ENCODE measurements at regions not wholly inside any gene's neighbourhood (a gene's known extent, or its start where the extent isn't known, plus 50 kb on each side); places are given as distances from the start of the nearest gene placed in this dataset.

DNA sequence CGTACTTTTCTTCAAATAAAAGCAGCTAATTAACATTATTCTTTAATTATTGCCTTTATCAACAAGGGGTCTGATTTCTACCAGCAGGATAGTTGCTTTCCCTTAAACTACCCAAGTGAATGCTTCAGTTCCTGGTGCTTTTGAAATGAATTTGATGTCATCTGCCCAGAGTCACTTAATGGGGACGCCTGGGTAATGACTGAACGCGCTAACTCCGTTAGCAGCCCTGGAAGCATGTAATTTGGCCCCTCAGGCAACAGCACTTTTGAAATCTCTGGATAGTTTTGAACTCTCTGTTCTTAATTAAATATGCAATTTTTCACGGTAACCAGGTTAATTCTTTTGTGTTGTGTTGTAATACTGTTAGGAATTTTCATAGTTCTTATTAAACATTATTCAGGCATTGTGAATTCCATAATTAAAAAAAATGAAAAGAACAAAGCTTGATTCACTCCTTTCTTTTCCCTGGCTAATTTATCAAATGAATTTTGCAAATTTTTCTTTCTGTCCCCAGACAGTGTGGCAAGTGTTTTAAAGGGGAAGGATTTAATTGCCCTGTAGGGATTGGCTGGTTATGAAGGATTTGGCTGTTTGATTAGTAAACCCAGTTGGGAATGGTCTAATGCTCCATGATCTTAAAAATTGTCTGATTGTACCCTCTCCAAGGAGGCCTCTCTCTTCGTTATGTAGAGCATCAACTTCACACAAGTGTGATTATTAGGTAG is 137.5 kb upstream of the MYL2 start:
- DNase-seq (ENCODE audit: extremely low read depth, low read depth), result no peak

DNA sequence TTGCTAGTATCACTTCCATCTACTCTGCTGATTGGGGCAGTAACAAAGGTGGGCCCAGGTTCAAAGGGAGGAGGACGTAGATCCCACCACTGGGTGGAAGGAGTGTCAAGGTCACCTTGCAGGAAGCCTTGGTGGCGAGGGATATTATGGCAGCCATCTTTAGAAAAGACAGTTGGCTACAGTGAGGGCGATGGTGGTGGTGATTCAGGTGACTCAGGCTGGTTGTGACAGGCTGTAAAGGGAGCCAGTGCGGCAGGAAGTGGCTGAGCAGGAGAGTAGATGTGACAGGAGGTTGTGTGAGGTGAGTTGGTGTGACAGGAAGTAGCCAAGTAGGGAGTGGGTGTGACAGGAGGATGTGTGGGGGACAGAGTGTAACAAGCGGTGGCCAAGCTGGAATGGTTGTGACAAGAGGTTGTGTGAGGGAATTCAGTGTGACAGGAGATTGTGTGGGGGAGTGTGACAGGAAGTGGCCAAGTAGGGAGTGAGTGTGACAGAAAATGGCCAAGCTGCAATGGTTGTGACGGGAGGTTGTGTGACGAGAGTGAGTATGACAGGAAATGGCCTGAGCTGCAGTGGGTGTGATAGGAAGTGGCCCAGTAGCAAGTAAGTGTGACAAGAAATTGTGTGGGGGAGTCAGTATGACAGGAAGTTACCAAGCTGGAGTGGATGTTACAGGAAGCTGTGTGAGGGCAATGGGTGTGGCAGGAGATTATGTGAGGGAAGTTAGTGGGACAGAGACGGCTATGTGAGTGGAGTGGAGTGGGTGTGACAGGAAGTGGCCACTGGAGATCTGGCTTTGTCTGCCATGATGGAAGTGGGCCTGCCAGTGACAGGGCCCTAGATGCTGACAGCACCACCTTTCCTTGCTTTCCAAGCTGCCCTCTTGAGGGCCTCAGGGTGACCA is 136.5 kb upstream of the MYL2 start:
- peak; percentile 45 for DNase-seq (ENCODE audit: extremely low read depth, low read depth)

DNA sequence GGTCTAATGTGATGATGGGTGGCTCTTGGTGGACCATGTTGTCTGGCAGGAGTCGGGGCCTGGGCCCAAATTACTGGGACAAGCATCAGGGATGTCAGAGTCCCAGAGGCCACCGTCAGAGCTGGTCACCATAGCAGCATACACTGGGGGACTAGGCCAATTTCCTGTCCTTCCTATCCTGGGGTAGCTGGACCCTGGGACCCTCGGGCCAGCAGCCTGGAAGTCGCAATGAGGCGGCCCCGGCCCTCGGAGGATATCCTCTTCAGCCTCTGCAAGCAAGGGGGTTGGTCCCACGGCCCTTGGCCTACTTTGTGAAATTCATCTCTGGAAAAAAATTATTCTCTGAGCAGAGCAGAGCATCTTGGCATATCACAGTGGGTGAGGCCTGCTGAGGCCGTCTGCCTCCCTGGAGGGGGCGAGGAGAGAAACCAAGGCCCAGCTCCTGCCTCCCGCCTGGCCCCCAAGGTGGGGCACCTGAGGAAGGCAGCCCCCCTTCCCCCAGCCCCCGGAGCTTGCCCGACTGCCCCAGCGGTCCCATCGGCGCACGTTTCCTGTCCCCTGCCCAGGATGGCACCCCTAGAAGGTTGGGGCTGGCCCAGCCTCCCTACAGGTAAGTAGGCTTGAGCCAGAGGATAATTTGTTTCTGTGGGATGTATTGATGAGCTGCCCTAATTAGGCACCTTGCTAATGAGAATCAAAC is 135.0 kb upstream of the MYL2 start:
- DNase-seq (ENCODE audit: extremely low read depth, low read depth), result no peak

DNA sequence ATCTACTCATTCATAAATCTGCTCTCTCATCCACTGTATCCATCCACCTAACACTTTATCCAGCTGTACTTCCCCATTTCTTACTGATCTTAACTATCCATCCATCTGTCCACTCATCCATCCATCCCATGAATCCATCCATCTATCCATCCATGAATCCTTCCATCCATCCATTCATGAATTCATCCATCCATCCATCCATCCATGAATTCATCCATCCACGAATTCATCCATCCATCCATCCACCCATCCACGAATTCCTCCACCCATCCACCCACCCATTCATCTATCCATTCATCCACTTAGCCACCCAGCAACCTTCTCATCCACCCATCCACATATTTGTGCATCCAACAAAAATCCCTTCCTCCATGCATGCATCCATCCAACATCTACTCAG is 128.6 kb upstream of the MYL2 start:
- DNase-seq (ENCODE audit: extremely low read depth, low read depth), result no peak

DNA sequence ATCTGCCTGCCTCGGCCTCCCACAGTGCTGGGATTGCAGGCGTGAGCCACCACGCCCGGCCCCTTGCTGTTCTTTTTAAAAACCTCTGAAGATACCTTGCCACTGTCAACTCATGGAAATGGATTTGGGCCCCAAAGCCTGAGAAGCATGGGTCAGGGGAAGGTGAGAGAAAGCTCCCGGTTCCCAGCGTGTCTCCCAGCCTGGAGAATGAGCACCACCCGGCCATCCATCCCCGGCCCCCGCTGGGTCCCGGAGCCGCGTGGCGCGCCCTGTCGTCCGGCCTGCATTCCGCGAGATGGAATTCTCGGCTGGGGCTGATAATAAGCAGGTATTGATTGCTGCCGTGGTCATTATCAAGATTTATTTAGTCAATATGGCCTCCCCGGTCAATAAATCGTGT is 126.5 kb upstream of the MYL2 start:
- no peak for DNase-seq (ENCODE audit: extremely low read depth, low read depth)

DNA sequence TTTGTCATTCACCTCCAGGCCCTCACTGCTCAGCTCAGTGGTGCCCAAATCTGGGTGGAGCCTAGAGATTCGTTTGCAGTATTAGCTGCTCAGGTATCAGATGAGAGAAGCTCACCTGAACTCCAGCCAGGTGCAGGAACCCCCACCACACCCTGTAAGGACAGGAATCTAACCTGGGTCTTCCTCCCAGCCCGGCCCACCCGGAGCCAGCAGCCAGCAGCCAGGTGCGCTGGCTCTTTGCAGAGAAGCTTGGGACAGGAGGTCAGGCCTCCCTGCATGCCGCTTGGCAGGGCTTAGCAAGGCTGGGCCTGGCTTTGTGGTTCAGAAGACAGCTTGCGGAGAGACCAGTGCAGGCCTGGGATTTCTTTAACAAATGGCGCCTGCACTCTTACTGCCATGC is 125.6 kb upstream of the MYL2 start:
- no peak for DNase-seq (ENCODE audit: extremely low read depth, low read depth)

DNA sequence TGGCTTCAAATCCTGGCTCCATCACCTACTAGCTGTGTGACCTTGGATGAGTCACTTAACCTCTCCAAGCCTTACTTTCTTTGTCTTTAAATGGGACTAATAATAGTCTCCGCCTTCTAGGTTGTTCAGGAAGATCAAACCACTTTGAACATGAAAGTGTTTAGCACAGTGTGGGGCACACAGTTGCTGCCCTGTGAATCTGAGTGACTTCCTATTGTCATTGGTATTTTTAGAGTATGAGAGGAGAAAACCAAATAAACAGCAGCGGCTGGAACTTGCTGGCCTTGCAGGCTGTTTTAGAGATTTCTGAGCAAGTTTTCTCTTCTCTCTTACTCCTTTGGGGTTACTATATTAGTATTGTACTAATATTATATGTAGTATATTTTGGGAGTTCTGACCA is 120.7 kb upstream of the MYL2 start:
- DNase-seq (ENCODE audit: extremely low read depth, low read depth), result no peak

DNA sequence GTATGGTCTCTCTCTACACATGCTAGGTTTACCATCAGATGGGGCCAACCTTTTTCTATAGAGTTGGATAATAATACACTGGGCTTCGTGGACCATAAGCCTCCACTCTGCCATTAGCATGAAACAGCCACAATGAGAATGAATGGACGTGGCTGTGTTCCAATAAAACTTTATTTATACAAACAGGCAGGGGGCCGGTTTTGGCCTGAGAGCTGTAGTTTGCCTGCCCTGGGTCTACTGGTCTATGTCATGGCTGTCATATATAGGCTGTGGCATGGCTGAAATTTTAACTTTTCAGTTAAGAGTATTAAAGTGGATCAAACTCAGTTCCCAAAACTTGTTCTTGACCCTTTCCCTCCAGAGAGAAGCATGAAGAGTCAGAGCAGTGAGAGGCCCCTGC is 120.3 kb upstream of the MYL2 start:
- DNase-seq (ENCODE audit: extremely low read depth, low read depth), result no peak

DNA sequence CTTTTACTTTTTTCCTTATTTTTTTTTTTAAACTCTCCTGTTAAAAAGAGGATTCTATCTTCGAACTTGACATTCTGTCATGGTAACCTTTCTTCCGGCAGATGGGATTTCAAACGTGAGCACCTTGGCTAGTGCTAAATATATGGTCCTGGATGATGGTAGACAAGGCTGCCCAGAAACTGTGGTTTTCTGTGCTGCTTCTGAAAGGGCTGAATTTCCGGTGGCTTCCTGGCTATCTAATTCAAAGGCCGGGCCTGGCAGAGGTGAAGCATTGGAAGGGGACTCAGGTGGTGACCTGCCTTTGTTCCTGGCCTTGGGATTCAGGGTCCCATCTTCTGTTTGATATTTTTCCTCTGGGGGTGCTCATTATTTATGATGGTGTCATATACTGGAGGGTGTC is 118.6 kb upstream of the MYL2 start:
- DNase-seq (ENCODE audit: extremely low read depth, low read depth), result no peak

DNA sequence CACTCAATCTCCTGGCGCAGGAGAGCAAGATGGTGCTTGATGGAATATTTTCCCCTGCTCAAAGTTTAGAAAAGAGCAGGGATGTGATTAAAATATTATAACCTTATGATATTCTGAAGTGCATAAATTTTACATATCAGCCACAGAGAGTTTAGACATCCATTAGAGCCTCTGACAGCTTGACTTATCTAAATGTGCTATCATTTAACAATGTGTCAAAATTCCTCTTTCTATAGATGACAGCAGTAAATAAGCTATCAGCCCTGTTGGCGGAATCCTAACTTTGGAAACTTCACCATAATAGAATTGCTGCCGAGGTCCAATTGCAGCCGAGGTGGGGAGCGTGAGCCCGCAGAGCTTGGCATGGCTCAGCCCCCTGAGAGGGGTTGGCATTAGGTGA is 117.7 kb upstream of the MYL2 start:
- DNase-seq (ENCODE audit: extremely low read depth, low read depth), result no peak

DNA sequence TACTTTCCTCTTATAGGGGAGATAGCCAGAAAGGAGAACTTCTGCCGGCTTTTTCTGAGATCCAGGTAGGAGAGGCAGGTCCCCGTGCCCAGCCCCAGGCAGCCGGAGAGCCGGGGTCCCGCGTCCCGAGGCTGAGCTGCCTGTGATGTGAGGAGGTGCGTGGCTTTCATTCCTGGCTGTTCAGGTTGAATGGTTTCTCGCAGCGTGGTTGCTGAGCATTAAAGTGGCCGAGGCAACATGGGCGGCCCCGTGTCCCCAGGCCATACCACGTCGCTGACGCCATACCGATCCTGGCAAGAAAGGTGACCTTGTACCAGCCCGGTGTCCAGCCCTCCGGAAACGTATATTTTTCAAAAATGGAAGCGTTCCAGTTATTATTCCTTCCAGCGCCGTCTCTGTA is 116.7 kb upstream of the MYL2 start:
- DNase-seq (ENCODE audit: extremely low read depth, low read depth), result no peak

DNA sequence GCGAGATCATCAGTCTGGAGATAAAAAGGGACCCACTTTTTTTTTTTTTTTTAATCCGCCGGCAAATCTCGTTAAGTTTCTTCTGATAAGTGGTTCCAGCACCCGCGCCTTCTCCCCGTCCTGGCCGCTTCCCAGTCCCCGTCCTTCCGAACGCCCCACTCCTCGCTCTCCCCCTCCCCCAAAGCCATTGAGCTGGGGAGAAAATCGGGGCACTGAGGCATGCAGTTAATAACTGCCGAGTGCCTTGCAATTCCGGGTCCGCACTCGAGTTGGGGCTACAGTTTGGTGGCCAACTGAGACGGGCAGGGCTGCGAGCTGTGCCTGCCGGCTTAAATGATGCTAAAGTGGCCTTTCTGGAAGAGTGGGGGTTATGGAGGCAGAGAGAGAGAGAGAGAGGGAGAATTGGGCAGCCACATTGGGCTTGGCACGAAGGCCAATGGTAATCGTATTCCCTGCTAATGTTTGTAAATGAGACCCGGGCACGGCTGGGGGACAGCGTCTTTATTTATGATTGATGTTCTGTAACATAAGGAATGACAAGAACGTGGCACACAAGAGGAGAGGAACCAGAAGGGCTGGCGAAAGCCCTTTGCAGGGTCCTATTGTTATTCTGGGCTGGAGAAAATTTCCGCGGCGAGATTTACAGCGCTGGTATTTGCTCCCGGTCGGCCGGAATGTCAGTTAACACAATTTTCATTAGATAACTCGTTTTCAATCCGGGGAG is 115.4 kb upstream of the MYL2 start:
- no peak for DNase-seq (ENCODE audit: extremely low read depth, low read depth)

DNA sequence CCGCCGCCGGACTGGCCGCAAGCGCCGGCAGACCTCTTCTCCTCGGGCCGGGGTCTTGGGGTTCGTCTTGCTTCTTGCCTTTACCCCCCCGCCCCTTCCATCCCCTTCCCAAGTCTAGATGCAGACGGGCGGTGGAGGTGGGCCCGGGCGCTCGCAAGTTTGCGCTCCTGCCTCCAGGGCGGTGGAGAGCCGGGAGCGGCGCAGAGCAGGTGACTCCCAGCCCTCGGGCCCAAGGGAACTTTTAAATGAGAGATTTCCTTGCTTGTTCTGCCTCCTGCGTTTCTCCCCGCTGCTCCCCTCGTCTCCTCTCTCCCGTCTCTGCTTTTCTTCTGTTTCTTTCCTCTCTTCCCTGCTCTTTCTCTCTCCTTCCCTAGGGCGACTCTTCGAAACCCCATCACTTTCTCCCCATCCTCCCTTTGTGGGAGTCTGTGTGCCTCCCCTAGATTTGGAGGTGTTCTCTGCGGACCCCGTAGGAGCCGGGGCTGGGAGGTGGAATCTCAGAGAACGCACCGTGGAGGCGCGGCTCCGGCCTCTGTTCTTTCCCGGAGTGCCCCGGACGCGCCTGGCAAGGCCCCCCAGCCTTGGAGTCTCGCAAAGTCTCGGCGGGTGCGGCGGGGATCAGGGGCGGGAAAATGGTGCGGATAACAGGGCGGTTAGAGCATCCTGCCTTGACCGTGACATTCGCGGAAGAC is 114.7 kb upstream of the MYL2 start:
- DNase-seq (ENCODE audit: extremely low read depth, low read depth), result no peak

DNA sequence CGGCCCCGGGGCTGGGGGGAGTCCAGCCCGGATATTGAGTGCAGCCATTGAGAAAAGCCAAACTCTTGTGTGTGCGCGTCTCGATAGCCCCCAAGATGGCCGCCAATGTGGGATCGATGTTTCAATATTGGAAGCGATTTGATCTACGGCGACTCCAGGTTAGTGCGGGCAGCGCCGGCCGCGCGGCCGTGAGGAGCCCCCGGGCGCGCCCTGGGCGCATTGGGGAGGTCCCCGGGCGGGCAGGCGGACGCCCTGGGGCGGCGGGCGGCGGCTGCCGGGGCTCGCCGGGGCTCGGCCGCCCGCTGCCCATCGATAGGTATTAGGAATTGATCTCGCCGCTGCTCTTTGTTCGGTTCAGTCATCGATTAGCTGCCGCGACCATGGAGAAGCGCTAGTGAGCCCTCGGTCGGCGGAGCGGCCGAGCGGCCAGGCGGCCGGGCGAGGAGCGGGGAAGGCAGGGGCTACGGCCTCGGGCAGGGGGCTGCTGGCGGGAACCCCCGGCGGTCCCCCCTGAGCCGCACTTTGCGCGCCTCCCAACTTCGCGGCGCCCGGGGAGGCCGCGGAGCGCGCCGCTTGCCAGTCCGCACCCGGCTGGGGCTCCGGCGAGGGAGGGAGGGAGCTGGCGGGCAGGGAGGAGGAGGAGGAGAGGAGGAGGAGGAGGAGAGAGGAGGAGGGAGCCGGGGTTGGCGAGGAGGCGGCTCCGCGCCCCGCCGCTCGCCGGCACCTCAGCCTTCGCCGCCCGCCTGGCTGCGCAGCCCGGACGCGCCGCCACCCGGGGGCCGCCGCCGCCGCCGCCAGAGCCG is 113.9 kb upstream of the MYL2 start, which contains the start of gene CUX2:
CUX2 (plus strand) TSS at position 83 of the 803 bp plus-strand sequence.
- no peak for DNase-seq (ENCODE audit: extremely low read depth, low read depth)

DNA sequence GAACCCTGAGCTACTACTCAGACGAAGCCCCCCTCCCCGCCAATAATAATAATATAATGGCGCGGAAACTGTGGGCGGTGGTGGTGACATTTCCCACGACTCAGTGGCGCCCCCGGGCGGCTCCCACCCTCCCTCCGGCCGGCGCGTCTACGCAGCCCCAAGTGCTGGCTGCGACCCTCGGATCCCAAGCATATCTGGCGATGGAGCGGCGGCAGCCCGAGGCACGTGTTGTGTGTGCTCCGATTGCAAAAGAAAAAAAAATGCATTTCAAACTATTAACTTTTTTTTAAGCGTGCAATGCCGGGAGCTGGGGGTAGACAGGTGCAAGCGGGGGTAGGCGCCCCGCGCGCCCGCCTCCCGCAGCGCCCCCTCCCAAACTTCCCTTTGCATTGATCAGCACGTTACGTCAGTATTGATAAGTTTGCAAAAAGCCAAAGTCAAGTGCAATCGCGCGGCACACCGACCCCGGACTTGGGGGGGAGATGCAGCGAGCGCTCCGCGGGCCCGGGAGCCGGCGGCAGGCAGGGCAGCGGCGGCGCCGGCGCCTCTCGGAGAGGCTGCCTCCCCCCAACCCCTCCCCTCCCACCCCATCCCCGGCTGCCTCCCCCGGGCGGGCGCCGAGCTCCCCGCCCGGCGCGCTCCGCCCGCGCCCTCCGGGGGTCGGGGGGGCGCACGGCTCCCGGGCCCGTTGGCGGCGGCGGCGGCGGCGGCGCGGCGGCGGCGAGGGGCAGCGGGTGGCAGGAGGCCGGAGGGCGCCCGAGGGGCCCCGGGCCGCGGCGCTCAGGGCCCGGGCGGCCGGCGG is 113.1 kb upstream of the MYL2 start:
- no peak for DNase-seq (ENCODE audit: extremely low read depth, low read depth)

DNA sequence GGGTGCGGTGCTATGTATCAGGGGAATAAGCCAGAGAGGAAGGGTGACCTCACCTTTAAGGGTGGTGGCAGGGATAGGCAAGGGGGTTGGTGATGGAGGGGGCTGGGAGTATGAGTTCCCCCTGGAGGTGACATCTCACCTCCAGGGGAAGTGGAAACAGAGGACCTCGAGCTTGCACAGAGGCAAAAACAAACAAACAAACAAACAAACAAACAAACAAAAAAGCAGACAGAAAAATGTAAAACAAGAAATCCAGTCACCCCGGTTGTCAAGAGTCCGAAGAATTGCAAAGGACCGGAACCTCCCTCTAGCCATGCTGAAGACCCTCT is 112.2 kb upstream of the MYL2 start:
- DNase-seq (ENCODE audit: extremely low read depth, low read depth), result no peak

DNA sequence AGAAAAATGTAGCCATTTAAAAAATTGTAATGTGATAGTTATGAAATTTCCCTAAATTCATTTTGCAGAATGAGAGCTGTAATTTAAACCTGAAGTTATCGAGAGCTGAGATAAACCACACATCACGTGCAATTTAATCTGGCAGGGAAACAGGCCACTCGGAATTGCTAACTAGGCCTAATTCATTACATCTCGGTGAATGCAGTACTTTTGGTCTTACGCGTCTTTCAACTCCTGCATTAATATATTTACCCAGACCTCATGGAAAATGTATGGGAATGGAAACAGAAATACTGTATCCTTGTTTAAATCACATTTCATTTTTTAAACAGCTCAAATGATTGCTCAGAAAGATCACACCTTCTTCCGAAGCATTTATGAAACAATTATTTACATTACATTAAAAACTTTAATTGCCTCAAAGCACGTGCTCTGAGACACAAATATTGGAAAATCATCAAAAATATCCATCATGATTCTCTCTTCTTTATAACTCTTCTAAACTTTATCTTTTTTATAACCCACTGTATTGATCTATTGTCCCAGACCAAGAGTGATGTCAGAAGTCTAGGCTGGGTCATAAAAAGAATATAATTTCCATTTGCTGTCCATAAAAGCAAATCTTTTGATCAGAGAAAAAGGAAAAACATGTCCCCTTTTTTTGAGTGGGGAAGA is 111.7 kb upstream of the MYL2 start:
- no peak for DNase-seq (ENCODE audit: extremely low read depth, low read depth)

DNA sequence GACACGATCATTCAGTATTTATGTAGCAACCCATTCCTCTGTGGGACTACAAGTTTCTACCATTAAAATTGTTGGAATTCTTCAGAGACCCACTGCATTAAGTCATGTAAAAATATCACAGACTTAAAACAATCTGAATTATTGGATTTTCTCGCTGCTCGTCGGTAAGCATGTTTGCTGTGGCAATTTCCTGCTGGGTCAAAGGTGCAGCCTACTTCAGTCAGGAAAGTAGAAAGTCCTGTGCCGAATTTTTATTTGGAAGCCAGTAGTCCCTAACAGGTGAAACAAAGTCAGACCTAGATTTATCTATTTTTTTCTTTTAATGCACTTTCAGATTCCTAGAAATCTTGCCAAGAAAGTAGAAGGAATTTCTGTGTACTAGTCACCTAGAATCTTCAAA is 110.4 kb upstream of the MYL2 start:
- DNase-seq (ENCODE audit: extremely low read depth, low read depth), result no peak
